A172 (cell line): ENCODE measurements at regions not wholly inside any gene's neighbourhood (a gene's known extent, or its start where the extent isn't known, plus 50 kb on each side); places are given as distances from the start of the nearest gene placed in this dataset.
A peak's percentile ranks its signal among the peaks of the same experiment; 100 is the strongest.

ENCODE experiments used
- DNase-seq: peaks from one replicate; pipeline ENCODE4 v3.0.0-alpha.2; 2015; ENCODE audit warnings: low spot score

DNA sequence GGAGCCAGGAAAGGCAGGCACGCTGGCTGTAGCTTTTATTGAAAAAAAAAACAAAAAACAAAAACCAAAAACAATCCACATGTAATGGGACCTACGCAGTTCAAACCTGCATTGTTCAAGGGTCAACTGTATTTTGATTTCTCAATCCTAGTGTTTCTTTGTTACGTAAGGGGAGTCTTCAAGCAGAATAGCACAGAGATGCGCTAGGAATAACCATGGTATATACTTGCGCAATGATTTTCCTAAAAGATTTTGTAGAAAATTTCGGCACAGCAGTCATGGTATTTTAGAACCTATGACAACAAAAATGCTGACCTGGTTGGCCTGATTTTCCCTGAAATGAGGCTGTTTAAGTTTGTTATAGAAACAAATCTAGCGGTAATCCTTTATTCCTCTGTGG, 1110.5 kb upstream of the WWC1 start:
- no peak for DNase-seq

DNA sequence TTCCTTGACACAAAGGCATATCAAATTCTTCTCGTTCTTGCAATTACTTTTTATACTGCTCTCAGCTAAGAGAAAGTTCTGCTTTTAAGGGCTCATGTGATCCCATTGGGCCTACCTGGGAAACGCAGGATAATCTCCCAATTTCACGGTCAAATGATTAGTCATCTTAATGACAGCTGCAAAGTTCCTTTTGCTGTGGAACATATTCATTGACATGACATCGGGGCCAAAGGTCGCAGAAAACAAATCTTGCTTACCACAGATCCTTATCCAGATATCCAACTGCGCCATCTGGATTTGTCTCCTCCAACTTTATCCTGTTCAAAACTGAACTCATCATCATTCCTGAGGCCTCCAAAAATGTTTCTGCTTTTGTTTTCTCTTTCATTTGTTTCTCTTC, 1085.6 kb upstream of the WWC1 start:
- DNase-seq: no peak

DNA sequence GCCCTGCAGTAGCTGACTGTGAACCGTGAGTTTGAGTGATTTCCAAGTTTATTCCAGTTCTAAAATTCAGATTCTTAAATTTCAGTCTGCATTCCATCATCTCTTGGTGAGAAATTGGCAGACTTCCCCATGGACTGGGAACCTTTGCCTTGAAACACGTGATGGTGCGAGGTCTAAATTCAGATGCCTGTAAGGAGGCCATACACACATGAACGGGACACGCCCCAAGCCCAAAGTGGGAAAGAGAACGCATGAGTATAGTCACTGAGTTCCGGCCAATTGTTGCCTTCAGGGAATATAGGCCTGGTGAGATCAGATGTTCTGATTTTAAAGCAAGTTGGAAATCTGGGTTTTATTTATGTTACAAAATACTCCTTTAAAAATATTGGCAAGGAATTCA, 1084.4 kb upstream of the WWC1 start:
- DNase-seq: no peak

DNA sequence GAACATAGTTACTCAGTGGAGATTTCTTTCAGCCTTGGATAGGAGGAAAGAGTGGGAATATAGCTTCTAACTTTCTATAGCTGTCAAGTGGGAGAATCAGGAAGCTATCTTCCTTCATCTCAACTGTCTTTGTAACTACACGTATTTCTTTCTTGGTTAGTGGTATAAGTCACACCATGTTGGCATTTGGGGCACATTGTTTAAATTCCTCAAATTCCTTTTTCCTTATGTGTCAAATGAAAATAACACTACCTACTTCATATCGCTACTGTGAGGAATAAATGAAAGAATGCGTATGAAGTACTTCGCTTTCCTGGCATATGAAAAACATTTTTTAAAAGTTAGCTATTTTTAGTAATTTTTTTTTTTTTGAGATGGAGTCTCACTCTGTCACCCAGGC, 1082.5 kb upstream of the WWC1 start:
- DNase-seq: peak; percentile 88

DNA sequence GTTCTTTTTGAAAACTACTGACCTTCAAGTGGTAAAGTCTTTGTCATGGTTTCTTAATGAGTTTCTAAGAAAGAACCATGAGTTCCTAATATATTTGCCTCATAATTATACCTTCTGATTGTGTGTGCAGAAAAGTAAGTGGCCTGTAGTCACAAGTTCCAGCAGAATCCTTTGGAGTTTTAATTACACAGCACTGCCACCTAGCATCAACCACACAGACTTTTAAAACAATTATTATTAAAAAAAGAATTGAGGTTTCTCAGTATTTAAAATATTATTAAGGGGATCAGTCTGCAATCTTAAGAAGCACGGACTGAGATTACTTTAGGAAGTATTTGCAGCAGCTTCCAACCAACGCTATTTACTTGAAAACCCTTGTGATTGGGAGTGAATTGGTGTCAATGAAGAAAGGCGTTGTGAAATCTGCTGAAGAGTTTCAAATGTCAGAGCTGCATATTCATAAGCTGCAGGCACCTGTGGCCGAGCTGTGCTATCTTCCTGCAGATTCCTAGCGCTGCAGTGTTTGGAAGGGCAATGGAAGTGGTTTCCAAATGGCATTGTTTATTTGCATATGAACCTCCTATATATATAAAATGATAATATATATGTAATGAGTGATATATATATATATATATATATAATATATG, 1074.2 kb upstream of the WWC1 start:
- no peak for DNase-seq

DNA sequence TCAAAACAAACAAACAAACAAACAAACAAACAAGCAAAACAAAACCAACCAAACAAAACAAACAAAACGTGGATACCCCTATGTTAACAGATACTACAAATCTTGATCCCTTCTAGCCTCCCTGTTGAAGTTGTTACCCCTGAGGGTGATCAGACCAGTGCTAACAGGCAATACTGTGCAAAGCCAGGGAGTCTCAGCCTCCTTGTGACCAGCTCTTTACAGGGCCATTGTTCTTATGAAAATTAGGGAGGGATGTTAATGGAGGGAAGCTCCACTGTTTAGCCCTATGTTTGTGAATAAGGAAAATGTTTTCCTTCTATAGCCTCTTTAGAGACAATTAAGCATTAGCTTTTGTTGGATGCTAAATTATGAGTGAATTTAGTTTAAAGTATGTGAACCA, 1072.1 kb upstream of the WWC1 start:
- DNase-seq: no peak

DNA sequence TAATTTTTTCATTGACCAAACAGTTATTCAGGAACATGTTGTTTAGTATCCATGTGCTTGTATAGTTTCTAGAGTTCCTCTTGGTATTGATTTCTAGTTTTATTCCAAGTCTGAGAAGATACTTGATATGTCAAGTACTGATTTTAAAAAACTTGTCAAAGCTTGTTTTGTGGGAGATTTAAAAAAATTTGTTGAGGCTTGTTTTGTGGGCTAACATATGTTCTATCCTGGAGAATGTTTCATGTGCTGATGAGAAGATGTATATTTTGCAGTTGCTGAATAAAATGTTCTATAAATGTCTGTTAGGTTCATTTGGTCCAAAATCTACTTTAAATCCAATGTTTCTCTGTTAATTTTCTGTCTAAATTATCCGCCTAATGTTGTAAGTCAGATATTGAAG, 1065.1 kb upstream of the WWC1 start:
- DNase-seq: no peak

DNA sequence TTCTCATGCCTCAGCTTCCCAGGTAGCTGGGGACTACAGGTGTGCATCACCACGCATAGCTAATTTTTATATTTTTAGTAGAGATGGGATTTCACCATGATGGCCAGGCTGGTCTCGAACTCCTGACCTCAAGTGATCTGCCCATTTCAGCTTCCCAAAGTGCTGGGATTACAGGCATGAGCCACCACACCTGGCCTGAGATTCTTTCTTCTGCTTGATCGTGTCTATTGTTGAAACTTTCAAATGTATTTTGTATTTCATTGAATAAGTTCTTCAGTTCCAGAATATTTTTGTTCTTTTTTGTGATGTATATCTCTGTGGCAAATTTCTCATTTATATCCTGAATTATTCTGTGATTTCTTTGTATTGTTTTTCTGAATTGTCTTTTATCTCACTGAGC, 1063.3 kb upstream of the WWC1 start:
- no peak for DNase-seq

DNA sequence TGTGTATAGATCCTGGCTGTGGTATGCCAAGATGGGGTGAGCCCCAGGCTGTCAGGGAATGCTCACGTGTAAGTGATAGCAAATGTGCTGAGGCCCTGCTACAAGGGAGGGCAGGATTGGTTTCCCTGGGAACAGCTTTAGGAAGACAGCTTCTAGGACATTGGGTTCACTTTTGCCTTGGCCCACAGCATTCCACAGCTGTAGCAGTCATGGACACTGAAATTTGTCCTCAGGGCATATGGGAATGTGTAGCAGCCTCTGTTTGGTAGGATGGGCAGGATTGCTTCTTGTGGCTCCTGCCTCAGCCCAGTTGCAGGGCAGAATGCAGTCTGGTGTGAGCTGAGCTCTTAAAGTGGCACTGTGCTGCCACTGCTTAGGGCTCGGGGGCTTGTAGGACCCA, 1061.7 kb upstream of the WWC1 start:
- no peak for DNase-seq

DNA sequence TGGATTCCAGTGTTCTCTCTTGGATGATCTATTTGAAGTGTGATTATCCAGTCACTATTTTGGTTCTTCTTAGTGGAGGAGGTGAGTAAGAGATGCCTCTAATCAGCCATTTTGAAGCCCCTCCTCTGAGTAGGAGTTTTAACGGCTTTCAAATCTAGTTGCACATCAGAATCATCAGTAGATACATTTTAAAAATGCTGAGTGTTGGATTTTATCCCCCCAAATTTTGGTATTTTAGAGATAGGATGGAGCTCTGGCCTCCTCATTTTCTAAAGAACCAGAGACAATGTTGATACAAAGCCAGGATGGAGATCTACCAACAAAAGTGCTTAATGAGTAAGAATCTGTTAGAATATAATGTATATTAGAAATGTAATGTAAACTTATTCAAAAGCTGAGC, 1061.0 kb upstream of the WWC1 start:
- no peak for DNase-seq

DNA sequence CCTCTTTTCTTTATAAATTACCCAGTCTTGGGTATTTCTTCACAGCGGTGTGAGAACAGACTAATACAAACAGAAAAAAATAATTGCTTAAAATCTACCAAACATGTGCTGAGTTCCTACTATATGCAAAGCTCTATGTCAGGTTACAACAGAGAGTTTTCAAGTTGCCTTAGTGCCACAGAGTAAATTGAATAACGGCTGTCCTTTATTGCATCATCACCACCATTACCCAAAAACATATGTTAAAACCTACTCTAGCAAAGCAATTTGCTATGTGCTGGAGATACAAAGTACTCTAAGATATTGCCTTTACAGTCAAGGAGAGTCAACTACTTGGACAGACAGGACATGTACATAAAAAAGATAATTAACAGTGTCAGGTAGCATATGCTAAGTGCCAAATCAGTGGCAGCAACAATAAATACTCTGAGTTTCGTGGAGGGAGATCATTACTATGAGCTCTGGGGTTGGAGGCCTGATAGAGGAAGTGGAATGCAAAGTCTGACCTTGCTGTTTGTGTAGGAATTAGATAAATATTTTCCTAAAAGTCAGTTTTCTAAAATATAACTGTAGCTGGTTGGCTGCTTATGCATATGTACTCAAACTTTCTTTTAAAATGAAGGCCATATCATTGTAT, 1058.7 kb upstream of the WWC1 start:
- DNase-seq: no peak

DNA sequence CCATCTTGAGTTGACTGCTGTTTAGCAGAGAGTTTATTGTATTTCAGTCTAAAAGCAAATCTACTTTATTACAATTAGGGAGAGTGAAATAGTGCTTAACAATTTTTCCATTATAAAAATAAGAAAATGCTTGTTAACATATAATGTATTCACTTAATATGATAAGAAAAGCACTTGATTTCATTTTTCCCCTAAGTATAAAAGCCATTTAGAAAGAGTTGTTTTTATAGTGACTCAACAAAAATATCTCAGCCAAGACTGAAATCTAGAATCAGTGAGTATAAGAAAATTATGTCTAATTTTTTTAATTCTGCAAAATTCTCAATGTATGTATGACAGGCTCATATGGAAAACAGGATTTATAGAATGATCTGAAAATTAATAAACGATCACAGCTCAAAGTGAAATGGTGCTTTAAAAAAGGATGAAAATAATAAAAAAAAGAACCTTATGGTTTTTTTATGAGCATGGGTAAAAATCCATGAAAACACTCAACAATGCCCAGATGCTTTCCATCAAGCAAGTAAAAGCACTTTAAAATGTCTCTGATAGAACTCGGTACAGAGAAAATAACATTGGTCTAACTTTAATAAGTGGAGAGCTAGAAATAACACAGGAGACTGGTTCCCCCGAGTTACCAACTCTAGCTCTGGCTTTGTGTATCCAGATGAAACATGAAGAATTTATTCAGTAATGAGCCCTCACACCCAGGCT, 1057.8 kb upstream of the WWC1 start:
- no peak for DNase-seq

DNA sequence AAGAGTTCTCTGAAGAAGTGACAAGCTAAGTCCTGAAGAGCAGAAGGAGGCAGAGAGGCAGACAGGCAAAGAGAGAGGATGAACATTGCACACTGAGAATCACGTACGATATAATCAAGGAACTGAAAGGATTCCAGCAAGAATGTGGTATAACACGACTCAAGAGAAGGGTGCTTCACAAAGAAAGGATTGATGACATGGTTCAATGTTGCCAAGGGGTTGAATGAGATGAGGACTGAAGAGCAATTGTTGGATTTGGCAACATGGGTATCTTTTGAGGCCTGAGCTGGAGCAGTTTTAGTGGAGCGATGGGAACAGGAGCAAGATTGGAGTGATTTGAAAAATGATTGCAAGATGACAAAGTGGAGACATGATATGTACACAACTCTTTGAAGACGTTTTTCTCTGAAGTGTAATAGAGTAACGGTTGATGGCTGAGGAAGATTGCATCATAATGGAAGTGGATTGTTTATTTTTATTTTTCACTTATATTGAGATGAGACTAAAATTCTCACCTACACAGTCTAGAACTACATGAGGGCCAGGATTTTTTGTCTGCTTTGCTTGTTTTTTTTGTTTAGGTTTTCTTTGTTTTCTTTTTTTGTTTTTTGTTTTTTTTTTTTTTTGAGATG, 1049.9 kb upstream of the WWC1 start:
- DNase-seq: no peak

DNA sequence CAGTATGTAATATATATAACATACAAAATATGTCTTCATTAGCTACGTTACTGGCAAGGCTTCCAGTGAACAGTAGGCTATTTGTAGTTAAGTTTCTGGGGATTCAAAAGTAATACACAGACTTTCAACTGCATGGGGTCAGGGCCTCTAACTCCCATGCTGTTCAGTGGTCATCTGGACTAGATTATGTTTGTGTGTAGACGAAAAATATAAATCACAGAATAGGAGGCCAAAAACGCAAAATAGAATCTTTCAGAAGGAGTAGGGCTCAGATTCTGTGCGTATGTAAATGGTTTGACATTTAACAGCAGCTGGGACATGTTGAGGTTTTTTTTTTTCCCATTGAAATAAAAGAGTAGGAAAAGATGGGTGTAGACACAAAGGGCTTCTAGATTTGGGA, 1048.7 kb upstream of the WWC1 start:
- DNase-seq: no peak

DNA sequence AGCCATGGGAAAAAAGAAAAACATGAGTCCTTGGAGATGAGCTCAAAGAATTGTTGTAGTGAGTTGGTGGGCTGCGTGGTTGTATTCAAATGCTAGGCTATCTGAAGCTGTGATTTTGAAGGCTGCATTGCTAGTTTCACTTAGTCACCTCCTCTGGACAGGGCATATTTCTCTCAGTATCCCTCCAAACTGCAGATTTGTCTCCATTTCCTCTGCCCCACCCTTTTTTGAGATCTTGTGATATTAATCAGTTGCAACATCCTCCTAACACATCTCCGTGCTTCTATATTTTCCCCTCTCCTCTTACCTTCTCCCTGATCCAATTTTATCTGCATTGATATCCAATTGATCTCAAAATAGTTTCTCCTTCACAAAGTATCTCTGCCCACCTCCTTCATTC, 1048.0 kb upstream of the WWC1 start:
- no peak for DNase-seq

DNA sequence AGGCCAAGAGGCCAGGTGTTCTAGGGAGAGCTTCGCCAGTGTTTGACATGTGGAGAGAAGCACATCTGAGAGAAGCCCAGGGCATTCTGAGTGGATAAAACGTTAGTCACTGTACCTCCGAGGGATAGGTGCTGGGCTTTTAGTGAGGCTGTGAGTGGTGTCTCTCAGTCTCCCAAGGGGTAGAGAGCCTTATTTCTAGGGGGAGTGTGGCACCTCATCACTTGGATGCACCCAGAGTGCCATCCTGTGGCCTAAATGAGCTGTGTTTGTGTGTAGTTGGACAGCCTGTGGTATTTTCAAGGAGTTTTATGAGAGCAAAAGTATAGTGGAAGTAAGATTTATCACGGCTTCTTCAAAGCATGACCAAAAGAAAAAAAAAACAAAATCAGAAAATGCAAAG, 1046.9 kb upstream of the WWC1 start:
- DNase-seq: peak; percentile 33

DNA sequence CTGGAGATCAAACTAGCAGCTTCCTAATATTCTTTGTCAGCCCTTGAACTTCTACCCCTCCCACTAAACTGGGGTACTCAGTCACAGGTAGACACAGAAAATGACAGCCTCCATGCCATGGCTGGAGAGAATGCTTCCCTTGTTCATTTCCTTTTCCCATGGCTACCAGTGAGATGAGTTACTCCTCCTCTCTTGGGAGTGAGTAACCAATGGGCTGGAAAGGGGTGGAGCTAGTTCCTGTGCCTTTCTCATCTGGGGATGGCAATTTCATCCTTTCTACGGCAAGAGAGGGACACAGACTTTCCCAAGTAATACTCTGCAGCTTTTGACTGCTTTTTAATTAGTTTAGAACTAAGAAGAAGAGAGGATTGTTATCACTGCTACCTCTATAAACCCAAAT, 1045.6 kb upstream of the WWC1 start:
- peak; percentile 32 for DNase-seq

DNA sequence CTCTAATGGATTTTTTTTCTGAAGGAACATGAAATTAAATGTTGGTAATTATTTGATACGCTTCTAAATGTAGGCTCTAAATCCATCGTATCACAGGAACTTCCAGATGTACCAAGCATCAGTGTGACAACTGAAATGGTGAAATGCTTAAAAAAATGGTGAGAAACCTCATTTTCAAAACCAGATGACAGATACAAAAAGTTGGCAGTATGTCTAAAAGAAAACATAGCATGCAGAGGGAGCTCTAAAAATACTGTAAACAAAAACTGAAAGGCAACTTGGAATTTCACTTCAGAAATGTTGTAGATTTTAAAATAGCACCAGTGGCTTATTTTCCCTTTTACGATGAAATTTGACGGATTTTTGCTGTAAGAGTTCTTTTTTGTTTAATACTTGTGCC, 1043.6 kb upstream of the WWC1 start:
- DNase-seq: no peak

DNA sequence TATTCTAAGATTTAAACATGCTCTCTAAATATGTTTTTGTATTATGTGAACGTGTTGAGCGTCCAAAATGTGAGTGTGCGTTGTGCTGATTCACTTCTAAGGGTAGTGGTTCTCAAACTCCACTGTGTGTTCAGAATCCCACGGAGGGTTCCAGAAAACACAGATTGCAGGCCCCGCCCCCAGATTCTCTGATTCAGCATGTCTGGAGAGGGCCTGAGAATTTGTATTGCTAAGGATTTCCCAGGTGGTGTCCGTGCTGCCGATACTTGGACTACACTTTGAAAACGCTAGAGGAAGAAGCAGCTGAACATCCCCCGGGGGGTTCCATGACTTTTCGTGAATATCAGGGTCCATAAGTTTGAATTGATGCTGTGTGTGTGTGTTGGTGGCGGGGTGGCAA, 1043.2 kb upstream of the WWC1 start:
- DNase-seq: no peak

DNA sequence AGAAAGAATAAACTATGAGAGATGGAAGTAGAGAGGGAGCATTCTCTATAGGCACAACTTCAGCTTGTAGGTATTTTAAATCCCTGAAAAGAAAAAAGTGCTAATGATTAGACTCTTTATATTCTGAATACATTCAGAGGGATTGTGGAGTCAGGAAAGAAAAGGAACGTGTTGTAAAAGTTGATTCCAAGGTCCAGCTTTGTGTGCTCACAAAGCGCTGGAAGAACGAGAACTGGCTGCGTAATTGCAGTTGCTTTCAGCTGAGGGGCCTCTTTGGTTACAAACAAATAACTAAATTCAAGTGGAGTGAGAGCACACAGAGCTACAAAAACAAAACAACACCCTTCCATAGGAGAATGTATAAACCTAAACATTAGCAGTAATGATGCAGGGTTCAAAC, 1040.4 kb upstream of the WWC1 start:
- DNase-seq: no peak

DNA sequence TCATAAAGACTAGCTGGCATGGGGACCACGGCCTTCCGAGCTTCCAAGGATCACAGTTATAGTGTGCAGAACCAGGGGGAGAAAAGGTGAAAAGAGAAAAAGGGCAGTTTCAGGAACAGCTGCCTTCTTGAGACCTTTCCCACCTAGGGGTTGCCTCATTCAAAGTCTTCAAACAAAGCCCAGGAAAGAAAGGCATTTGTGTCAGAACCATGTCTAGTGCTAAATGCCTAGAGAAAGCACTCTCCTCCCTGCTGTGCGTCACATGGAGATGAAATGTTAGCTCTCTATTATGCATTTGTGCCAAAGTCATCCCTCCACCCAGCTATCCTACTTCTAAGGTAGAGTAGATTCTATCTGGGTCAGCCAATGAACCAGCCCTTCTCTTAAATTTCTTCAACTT, 1037.3 kb upstream of the WWC1 start:
- DNase-seq: no peak

DNA sequence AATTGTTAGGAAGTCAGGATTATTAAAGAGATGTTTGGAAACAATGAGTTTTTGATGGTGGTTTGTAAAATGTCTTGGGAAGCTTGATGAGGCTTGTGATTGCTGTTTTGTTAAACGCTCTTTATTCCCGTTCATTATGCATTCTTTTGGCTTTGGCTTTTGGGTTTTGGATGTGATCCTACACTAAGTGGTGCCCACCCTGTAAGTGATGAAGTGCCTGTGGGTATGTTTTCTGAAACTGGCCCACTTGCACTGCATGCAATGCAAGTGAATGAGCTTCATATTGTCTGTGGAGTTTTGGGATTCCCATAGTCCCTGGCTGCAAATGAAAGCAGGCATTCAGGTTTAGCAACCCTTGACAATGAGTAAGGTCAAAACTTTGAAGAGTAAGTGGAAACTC, 1035.5 kb upstream of the WWC1 start:
- no peak for DNase-seq

DNA sequence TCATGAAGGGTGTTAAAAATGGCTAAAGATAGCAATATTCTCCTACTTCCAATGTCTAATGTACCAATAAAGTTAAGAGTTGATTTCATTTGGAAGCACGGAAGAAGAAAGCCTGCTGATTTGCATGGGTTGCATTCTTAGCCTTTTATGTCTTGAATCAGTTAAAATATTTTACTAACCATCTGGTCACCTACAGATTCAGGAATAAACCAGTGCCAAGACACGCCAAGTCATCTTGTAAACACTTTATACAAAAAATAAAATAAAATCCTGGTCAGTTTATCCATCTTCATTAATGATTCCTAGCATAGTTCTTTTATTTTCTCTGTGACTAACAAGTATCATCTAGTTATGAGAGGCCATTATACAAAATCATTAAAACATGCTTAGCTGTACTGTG, 1031.6 kb upstream of the WWC1 start:
- DNase-seq: no peak
